ENCODE measurements at regions not wholly inside any gene's neighbourhood (a gene's known extent, or its start where the extent isn't known, plus 50 kb on each side); places are given as distances from the start of the nearest gene placed in this dataset.

- TF ChIP-seq POLR2AphosphoS5 (IDR thresholded peaks at IDR 0.05): no peak
- TF ChIP-seq, protein P1, sequence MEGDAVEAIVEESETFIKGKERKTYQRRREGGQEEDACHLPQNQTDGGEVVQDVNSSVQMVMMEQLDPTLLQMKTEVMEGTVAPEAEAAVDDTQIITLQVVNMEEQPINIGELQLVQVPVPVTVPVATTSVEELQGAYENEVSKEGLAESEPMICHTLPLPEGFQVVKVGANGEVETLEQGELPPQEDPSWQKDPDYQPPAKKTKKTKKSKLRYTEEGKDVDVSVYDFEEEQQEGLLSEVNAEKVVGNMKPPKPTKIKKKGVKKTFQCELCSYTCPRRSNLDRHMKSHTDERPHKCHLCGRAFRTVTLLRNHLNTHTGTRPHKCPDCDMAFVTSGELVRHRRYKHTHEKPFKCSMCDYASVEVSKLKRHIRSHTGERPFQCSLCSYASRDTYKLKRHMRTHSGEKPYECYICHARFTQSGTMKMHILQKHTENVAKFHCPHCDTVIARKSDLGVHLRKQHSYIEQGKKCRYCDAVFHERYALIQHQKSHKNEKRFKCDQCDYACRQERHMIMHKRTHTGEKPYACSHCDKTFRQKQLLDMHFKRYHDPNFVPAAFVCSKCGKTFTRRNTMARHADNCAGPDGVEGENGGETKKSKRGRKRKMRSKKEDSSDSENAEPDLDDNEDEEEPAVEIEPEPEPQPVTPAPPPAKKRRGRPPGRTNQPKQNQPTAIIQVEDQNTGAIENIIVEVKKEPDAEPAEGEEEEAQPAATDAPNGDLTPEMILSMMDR (IDR thresholded peaks at IDR 0.05): no peak
- no peak for TF ChIP-seq EP300 (IDR thresholded peaks at IDR 0.05)
Measured at GRCh38 chr6:169020821-169021220, 232.8 kb downstream of the THBS2 start.

Measured in gastroesophageal sphincter (tissue), 3 donors.